ENCODE measurements at regions not wholly inside any gene's neighbourhood (a gene's known extent, or its start where the extent isn't known, plus 50 kb on each side); places are given as distances from the start of the nearest gene placed in this dataset.

DNA sequence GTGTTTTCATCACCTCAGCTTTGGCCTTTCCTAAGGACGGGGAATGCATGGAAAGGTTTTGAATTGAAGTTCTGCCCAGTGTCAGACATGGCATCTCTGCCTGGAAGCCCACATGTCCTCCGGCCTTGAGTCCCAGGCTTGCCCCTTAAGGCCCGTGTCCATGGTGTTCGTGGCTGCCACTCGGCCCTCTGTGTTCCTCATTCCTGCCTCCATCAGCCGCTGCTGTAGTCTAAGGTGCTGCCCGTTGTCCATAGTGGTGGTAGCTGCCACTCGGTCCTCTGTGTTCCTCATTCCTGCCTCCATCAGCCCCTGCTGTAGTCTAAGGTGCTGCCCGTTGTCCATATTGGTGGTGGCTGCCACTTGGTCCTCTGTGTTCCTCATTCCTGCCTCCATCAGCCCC lies 180.7 kb upstream of the SHH start:
- DNase-seq (ENCODE audit: insufficient read length) (no peak), FAIRE-seq (no peak)
- TF ChIP-seq TAF1 (IDR thresholded peaks at IDR 0.05; ENCODE audit: borderline replicate concordance, low read depth, low read length) = no peak
- no peak for TF ChIP-seq POLR2A (IDR thresholded peaks at IDR 0.05; ENCODE audit: low read depth, low read length)

DNA sequence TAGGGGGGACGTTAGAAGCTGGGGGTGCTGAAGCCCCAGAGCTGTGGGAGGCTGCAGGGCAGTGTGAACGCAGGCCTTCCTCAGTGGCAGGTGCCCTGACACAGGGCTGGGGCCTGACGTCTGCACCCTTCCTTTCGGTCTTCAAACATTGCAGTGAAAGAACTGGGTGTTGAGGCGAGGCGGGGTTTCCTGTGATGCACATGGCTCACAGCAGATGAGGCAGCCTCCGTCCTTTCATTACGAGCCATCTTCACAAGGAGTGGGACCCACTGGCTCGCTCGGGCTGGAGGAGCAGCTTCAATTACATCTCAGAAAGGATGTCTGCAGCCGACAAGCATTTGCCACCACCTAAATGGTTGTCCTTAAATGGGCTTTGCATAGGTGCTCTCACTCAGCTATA lies 180.3 kb upstream of the SHH start:
- TF ChIP-seq TAF1 (IDR thresholded peaks at IDR 0.05; ENCODE audit: borderline replicate concordance, low read depth, low read length) = no peak
- no peak for TF ChIP-seq POLR2AphosphoS5 (IDR thresholded peaks at IDR 0.05; ENCODE audit: low read depth, low read length)
- TF ChIP-seq POLR2A (IDR thresholded peaks at IDR 0.05; ENCODE audit: low read depth, low read length) = no peak
- DNase-seq (ENCODE audit: insufficient read length) (no peak), FAIRE-seq (no peak)

DNA sequence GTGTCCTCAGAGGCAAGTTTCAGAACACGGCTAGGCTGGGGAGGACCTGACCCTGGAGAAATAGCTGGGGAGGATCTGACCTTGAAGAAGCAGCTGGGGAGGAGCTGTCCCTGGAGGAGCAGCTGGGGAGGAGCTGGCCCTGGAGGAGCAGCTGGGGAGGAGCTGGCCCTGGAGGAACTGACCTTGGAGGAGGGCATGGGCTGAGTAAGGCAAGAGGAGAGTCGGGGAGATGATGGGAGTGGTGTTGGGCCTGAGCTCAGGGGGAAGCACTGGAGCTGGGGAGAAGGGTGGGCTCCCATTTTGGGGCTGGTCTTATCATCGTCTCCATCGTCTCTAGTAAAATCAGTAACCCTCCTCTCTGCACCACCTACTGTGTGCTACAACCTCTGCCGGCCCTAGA lies 179.8 kb upstream of the SHH start:
- TF ChIP-seq POLR2AphosphoS5 (IDR thresholded peaks at IDR 0.05; ENCODE audit: low read depth, low read length) (no peak), TAF1 (IDR thresholded peaks at IDR 0.05; ENCODE audit: borderline replicate concordance, low read depth, low read length) (no peak), POLR2A (IDR thresholded peaks at IDR 0.05; ENCODE audit: low read depth, low read length) (no peak)
- no peak for FAIRE-seq

GRCh38 chr7:155991470-155991869 lies 179.2 kb upstream of the SHH start:
- FAIRE-seq (no peak), DNase-seq (ENCODE audit: insufficient read length) (no peak)
- TF ChIP-seq TAF1 (IDR thresholded peaks at IDR 0.05; ENCODE audit: borderline replicate concordance, low read depth, low read length) (no peak), POLR2A (IDR thresholded peaks at IDR 0.05; ENCODE audit: low read depth, low read length) (no peak), POLR2AphosphoS5 (IDR thresholded peaks at IDR 0.05; ENCODE audit: low read depth, low read length) (no peak)

More for the DNA sequence above, 179.8 kb upstream of the SHH start:
- DNase-seq (ENCODE audit: insufficient read length) = no peak

- TF ChIP-seq POLR2AphosphoS5 (IDR thresholded peaks at IDR 0.05; ENCODE audit: low read depth, low read length) (no peak), POLR2A (IDR thresholded peaks at IDR 0.05; ENCODE audit: low read depth, low read length) (no peak), TAF1 (IDR thresholded peaks at IDR 0.05; ENCODE audit: borderline replicate concordance, low read depth, low read length) (no peak)
- no peak for FAIRE-seq
- DNase-seq (ENCODE audit: insufficient read length) = no peak
These were observed 176.2 kb upstream of the SHH start for GRCh38 chr7:155988416-155988815.

GRCh38 chr7:155987681-155988235 lies 175.5 kb upstream of the SHH start:
- DNase-seq (ENCODE audit: insufficient read length) (no peak), FAIRE-seq (no peak)
- no peak for TF ChIP-seq POLR2A (IDR thresholded peaks at IDR 0.05; ENCODE audit: low read depth, low read length)
- TF ChIP-seq TAF1 (IDR thresholded peaks at IDR 0.05; ENCODE audit: borderline replicate concordance, low read depth, low read length) = no peak
- TF ChIP-seq POLR2AphosphoS5 (IDR thresholded peaks at IDR 0.05; ENCODE audit: low read depth, low read length) = no peak

DNA sequence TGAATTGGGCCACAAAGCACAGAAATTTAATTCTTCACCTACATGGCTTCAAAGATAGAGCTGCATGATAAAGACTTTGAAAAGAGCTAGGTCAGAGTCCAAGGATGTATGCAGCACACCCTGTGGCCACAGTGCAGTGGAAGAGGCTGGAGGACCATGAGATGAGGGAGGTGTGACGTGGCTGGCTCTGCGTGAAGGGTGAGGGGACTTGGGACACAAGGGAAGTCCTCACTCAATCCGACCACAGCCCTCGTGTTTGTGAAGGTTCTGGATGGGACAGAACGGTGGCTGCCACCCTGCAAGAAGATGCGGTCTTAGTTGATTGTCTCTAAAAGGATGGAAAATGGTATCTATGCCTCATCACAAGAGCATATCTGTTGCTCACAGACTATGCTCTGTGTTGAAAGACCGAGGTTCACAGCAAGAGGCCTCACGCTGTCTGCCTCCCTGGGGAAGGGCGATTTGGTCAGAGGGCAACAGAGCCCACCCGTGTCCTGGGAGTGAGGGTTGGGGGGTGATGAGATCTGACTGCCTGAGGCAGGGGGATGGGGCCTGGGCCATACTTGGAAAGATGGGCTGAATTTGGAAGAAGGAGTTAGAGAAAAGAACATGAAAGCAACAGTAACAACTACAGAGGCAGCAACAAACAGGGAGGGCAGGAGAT lies 174.4 kb upstream of the SHH start:
- no peak for DNase-seq (ENCODE audit: insufficient read length)
- no peak for TF ChIP-seq POLR2A (IDR thresholded peaks at IDR 0.05; ENCODE audit: low read depth, low read length)
- TF ChIP-seq POLR2AphosphoS5 (IDR thresholded peaks at IDR 0.05; ENCODE audit: low read depth, low read length) = no peak
- TF ChIP-seq TAF1 (IDR thresholded peaks at IDR 0.05; ENCODE audit: borderline replicate concordance, low read depth, low read length) = no peak
- no peak for FAIRE-seq

GRCh38 chr7:155985518-155986250 lies 173.4 kb upstream of the SHH start:
- no peak for FAIRE-seq
- DNase-seq (ENCODE audit: insufficient read length) = no peak

DNA sequence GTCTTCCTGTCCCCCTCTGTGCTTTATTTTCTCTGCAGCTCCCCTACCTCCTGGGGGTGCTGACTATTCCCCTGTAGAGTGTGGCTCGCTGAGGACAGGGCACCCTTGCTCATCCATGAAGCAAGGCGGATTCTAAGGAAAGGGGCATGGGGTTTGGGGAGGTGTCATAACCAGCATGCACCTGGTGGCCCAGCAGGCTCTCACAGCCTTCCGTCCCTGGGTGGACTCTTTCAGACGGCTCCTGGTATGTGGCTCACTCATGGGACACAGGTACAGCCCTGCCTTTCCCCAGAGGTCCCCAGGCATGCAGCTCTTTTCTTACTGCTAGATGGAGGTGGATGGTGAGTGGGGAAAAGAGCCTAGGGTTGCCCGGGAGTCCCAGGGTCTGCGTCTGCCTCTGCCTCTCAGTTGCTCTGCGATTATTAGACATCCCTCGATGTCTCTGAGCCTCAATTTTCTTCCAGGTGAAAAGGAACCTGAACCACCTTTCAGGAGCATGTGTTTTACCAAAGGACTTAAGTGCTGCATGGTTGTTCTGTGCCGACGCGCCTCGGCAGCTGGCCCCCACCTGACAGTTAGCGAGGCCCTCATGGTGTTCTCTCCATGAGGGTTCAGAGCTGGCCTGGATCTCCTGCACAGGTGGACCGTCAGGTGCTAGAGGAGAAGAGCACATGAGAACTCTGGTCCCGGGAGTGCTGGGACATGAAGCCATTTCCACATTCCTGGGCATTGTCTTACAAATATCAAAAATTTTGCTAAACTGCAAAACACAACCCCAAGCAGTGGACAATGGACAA lies 172.5 kb upstream of the SHH start:
- FAIRE-seq (no peak), DNase-seq (ENCODE audit: insufficient read length) (no peak)
- TF ChIP-seq POLR2AphosphoS5 (IDR thresholded peaks at IDR 0.05; ENCODE audit: low read depth, low read length) = no peak
- no peak for TF ChIP-seq POLR2A (IDR thresholded peaks at IDR 0.05; ENCODE audit: low read depth, low read length)
- TF ChIP-seq TAF1 (IDR thresholded peaks at IDR 0.05; ENCODE audit: borderline replicate concordance, low read depth, low read length) = no peak

More at GRCh38 chr7:155985518-155986250, 173.4 kb upstream of the SHH start:
- TF ChIP-seq POLR2A (IDR thresholded peaks at IDR 0.05; ENCODE audit: low read depth, low read length) (no peak), TAF1 (IDR thresholded peaks at IDR 0.05; ENCODE audit: borderline replicate concordance, low read depth, low read length) (no peak), POLR2AphosphoS5 (IDR thresholded peaks at IDR 0.05; ENCODE audit: low read depth, low read length) (no peak)

DNA sequence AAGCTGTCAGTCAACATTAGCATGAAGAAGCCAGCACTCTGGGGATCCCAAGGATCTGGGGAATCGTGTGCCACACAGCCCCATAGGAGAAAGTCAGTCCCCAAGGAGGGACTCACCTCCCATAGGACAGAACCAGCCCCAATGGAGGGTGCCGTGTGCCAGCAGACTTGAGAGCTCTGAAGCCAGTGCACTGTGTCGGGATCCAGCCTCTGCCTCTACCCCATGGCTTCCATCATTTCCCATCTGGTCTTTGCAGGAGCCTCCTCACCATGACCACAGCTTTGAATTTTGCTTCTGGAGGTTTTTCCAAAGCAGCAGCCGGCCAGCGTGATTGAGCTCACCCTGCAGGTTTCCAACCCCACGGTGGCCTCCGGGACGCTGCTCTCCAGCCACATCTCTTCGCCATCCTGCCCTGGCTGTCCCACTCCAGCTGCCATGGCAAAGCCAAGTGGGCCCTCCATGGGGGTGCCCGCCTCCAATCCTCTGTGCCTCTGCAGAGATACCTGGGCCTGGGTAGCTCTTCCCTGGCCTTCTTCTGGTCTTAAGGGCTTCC lies 171.8 kb upstream of the SHH start:
- DNase-seq (ENCODE audit: insufficient read length) = no peak
- TF ChIP-seq TAF1 (IDR thresholded peaks at IDR 0.05; ENCODE audit: borderline replicate concordance, low read depth, low read length) = no peak
- TF ChIP-seq POLR2A (IDR thresholded peaks at IDR 0.05; ENCODE audit: low read depth, low read length) = no peak
- no peak for TF ChIP-seq POLR2AphosphoS5 (IDR thresholded peaks at IDR 0.05; ENCODE audit: low read depth, low read length)
- FAIRE-seq = no peak

All from GM12892 (cell line).